Parathyroid adenoma (tissue), 2 donors: ENCODE measurements at regions not wholly inside any gene's neighbourhood (a gene's known extent, or its start where the extent isn't known, plus 50 kb on each side); places are given as distances from the start of the nearest gene placed in this dataset.
A peak's percentile ranks its signal among the peaks of the same experiment; 100 is the strongest.

Experiments used
- H2AFZ ChIP-seq: fragments of 300-600 bp; sonication (generic); one replicate; pipeline ENCODE4 v1.7.0; 2017; ENCODE audit warnings: antibody characterized with exemption, mild to moderate bottlenecking
- H3K27ac ChIP-seq: fragments of 300-600 bp; sonication (generic); one replicate; pipeline ENCODE4 v1.7.0; 2017
- H3K27me3 ChIP-seq: fragments of 300-600 bp; sonication (generic); one replicate; pipeline ENCODE4 v1.7.0; 2017; ENCODE audit warnings: low read length; ENCODE audit not compliant: control insufficient read depth, insufficient read depth
- H3K36me3 ChIP-seq: fragments of 300-600 bp; sonication (generic); one replicate; pipeline ENCODE4 v1.7.0; 2017; ENCODE audit warnings: low read length; ENCODE audit not compliant: control insufficient read depth, insufficient read depth
- H3K4me1 ChIP-seq: fragments of 300-600 bp; sonication (generic); one replicate; pipeline ENCODE4 v1.7.0; 2017; ENCODE audit warnings: control low read depth
- H3K4me2 ChIP-seq: fragments of 300-600 bp; sonication (generic); one replicate; pipeline ENCODE4 v1.7.0; 2017; ENCODE audit warnings: low read length
- H3K4me3 ChIP-seq: fragments of 300-600 bp; sonication (generic); one replicate; pipeline ENCODE4 v1.7.0; 2017; ENCODE audit warnings: low read depth, low read length
- H3K79me2 ChIP-seq: fragments of 300-600 bp; sonication (generic); one replicate; pipeline ENCODE4 v1.7.0; 2017; ENCODE audit warnings: control low read depth
- H3K9ac ChIP-seq: fragments of 300-600 bp; sonication (generic); one replicate; pipeline ENCODE4 v1.7.0; 2017; ENCODE audit warnings: mild to moderate bottlenecking
- H3K9me3 ChIP-seq: fragments of 300-600 bp; sonication (generic); one replicate; pipeline ENCODE4 v1.7.0; 2017; ENCODE audit warnings: low read length; ENCODE audit not compliant: control insufficient read depth
- TF ChIP-seq, protein P1 (sequence below): fragments of 300-600 bp; sonication (generic); IDR thresholded peaks from one replicate; pipeline ENCODE4 v1.7.0; 2017; ENCODE audit warnings: antibody characterized with exemption, mild to moderate bottlenecking
- donor health status: primary hyperparathyroidism.

GRCh38 chr5:68643064-68643463 lies 427.5 kb downstream of the PIK3R1 start:
- no peaks in the 10 kb centered on the region for H3K36me3 ChIP-seq

DNA sequence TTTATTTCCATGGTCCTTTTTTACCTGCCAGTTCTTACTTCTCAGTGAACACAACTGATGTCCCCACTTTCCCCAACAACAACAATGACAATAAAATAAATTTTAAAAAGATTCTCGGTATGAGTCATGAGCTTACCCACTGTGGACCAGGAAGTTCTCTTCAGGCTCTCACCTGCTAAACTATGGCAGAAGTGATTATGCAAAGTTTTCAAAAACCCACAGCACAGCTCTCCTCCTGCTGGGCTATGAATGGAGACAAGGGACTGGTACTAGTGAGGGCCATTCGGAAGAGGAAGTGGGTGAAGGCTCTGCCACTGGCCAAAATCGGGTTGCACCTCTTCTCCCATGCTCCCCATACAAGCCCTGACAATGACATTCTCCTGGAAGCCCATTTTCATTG lies 429.4 kb downstream of the PIK3R1 start:
- TF ChIP-seq, protein P1, sequence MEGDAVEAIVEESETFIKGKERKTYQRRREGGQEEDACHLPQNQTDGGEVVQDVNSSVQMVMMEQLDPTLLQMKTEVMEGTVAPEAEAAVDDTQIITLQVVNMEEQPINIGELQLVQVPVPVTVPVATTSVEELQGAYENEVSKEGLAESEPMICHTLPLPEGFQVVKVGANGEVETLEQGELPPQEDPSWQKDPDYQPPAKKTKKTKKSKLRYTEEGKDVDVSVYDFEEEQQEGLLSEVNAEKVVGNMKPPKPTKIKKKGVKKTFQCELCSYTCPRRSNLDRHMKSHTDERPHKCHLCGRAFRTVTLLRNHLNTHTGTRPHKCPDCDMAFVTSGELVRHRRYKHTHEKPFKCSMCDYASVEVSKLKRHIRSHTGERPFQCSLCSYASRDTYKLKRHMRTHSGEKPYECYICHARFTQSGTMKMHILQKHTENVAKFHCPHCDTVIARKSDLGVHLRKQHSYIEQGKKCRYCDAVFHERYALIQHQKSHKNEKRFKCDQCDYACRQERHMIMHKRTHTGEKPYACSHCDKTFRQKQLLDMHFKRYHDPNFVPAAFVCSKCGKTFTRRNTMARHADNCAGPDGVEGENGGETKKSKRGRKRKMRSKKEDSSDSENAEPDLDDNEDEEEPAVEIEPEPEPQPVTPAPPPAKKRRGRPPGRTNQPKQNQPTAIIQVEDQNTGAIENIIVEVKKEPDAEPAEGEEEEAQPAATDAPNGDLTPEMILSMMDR = no peak
- Histone ChIP-seq H3K9ac (no peak overlapping the region), H3K4me2 (no peak overlapping the region), H3K9me3 (peaks cover 3% of the 10 kb centered on the region), H3K27me3 (no peaks in the 10 kb centered on the region), H3K79me2 (no peaks in the 10 kb centered on the region), H2AFZ (peak overlapping the region; percentile 40), H3K4me1 (peaks cover 45% of the 10 kb centered on the region), H3K4me3 (no peak overlapping the region), H3K36me3 (no peaks in the 10 kb centered on the region), H3K27ac (no peak overlapping the region)

More at GRCh38 chr5:68643064-68643463, 427.5 kb downstream of the PIK3R1 start:
- Histone ChIP-seq H3K27ac (peak overlapping the region; percentile 7), H3K79me2 (no peaks in the 10 kb centered on the region), H2AFZ (peak overlapping the region; percentile 69), H3K9ac (no peak overlapping the region), H3K9me3 (peaks cover 3% of the 10 kb centered on the region), H3K4me1 (peaks cover 32% of the 10 kb centered on the region), H3K4me2 (peak overlapping the region; percentile 2), H3K27me3 (no peaks in the 10 kb centered on the region), H3K4me3 (no peak overlapping the region)
- TF ChIP-seq, protein P1 = no peak

DNA sequence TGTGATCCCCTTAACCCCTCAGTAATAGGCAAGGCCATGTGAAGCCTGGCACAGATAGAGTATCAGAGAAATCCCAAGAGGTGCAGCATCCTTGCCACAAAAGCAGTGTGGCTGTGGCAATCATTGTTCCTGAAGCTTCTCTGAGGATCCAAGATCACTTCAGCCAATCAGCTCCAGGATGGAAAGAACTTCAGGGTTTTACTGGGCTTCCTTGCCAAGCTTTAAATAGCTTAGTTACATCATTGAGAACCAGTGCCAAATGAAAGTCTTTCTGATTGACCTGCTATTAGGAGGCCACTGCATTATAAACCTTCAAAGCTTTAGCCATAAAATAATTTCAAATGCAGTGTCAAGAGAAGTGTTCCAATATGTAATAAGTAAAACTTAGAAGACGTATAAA lies 430.6 kb downstream of the PIK3R1 start:
- no peaks in the 10 kb centered on the region for H3K36me3 ChIP-seq
- TF ChIP-seq, protein P1 = no peak
- H3K4me1 ChIP-seq = peaks cover 56% of the 10 kb centered on the region
- peaks cover 2% of the 10 kb centered on the region for H3K9me3 ChIP-seq
- H2AFZ ChIP-seq = peak overlapping the region; percentile 10
- H3K4me2 ChIP-seq = no peak overlapping the region
- no peak overlapping the region for H3K9ac ChIP-seq
- H3K79me2 ChIP-seq = no peaks in the 10 kb centered on the region
- no peaks in the 10 kb centered on the region for H3K27me3 ChIP-seq
- peak overlapping the region; percentile 8 for H3K27ac ChIP-seq
- H3K4me3 ChIP-seq = no peak overlapping the region

- H3K36me3 ChIP-seq = no peaks in the 10 kb centered on the region
- no peaks in the 10 kb centered on the region for H3K27me3 ChIP-seq
- no peak overlapping the region for H3K4me2 ChIP-seq
- H3K9ac ChIP-seq = no peak overlapping the region
- peaks cover 70% of the 10 kb centered on the region for H3K4me1 ChIP-seq
- no peaks in the 10 kb centered on the region for H3K9me3 ChIP-seq
- H3K79me2 ChIP-seq = no peaks in the 10 kb centered on the region
- H3K4me3 ChIP-seq = no peak overlapping the region
- H2AFZ ChIP-seq = peak overlapping the region; percentile 59
- peak overlapping the region; percentile 40 for H3K27ac ChIP-seq
- TF ChIP-seq, protein P1 = no peak
Observed at GRCh38 chr5:68647743-68648142, 432.2 kb downstream of the PIK3R1 start.
